ENCODE measurements at regions not wholly inside any gene's neighbourhood (a gene's known extent, or its start where the extent isn't known, plus 50 kb on each side); places are given as distances from the start of the nearest gene placed in this dataset.

DNA sequence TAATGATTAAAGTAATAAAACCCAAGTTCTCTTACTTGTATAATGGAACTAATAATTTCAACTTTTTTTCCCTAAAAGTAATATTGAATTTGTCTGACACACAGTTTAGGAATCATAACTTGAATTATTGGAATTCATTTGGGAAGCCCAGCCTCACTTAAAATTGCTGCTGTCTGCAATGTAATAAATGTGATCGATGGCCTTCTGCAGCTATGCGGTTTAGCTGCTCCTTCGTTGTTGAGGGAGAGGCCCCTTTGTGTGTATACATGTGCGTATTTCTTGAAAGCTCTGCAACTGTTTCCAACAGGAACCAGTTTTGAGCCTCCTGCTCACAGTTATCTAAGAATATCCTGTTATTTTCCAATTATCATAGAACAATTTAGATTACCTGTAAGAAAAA is 152.5 kb downstream of the AKR1D1 start:
- TF ChIP-seq NFE2L1 (CRISPR knock-in tag; IDR thresholded peaks at IDR 0.05) (no peak), E2F1 (CRISPR knock-in tag; IDR thresholded peaks at IDR 0.05) (no peak), CTCF (IDR thresholded peaks at IDR 0.05) (no peak), CREB1 (CRISPR knock-in tag; IDR thresholded peaks at IDR 0.05) (no peak), AFF4 (CRISPR knock-in tag; IDR thresholded peaks at IDR 0.05; ENCODE audit: borderline replicate concordance) (no peak), ATF3 (CRISPR knock-in tag; conservative IDR thresholded peaks at IDR 0.05) (no peak), FOXP1 (CRISPR knock-in tag; IDR thresholded peaks at IDR 0.05; ENCODE audit: borderline replicate concordance) (no peak), ZNF317 (CRISPR knock-in tag; IDR thresholded peaks at IDR 0.05; ENCODE audit: borderline replicate concordance, low read depth) (no peak), STAT6 (CRISPR knock-in tag; conservative IDR thresholded peaks at IDR 0.05; ENCODE audit: low read depth) (no peak), NR1H2 (CRISPR knock-in tag; IDR thresholded peaks at IDR 0.05) (no peak), ZNF416 (CRISPR knock-in tag; IDR thresholded peaks at IDR 0.05) (no peak)
- TF ChIP-seq, protein P1, sequence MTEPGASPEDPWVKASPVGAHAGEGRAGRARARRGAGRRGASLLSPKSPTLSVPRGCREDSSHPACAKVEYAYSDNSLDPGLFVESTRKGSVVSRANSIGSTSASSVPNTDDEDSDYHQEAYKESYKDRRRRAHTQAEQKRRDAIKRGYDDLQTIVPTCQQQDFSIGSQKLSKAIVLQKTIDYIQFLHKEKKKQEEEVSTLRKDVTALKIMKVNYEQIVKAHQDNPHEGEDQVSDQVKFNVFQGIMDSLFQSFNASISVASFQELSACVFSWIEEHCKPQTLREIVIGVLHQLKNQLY (CRISPR knock-in tag; IDR thresholded peaks at IDR 0.05) = no peak
